Testis (tissue), 2 donors: ENCODE measurements at regions not wholly inside any gene's neighbourhood (a gene's known extent, or its start where the extent isn't known, plus 50 kb on each side); places are given as distances from the start of the nearest gene placed in this dataset.

Experiments
- DNase-seq: peaks from one replicate; pipeline ENCODE4 v3.0.0-alpha.2; 2019
- H3K27ac ChIP-seq, 2 donors: fragments of 200-600 bp; sonication (generic); one replicate each; pipeline ENCODE4 v1.5.1; 2019
- H3K27me3 ChIP-seq: fragments of 200-600 bp; sonication (generic); one replicate; pipeline ENCODE4 v1.5.1; 2019
- H3K36me3 ChIP-seq: fragments of 200-600 bp; sonication (generic); one replicate; pipeline ENCODE4 v1.5.1; 2017; ENCODE audit warnings: low read depth; ENCODE audit errors: missing control alignments
- H3K4me1 ChIP-seq: fragments of 200-600 bp; sonication (generic); one replicate; pipeline ENCODE4 v1.5.1; 2019
- H3K4me3 ChIP-seq, 2 donors: fragments of 200-600 bp; sonication (generic); one replicate each; pipeline ENCODE4 v1.5.1; 2017 to 2019
- H3K9me3 ChIP-seq: fragments of 200-600 bp; sonication (generic); one replicate; pipeline ENCODE4 v1.5.1; 2017
- POLR2A ChIP-seq: fragments of 450-650 bp; IDR thresholded peaks from one replicate; pipeline ENCODE4 v1.6.1; 2017; ENCODE audit warnings: antibody characterized with exemption, mild to moderate bottlenecking, moderate library complexity
- whole genome bisulfite sequencing, 2 donors: methylation state at CpG; one replicate each; pipeline ENCODE4 v1.1.5; 2018; 5-methylcytosine and 5-hydroxymethylcytosine counted together
- intact Hi-C: fragments of 100-400 bp; cut with DNase I; formaldehyde crosslinking; loops from one replicate; pipeline ENCODE4 v1.15.1; 2023; ENCODE audit warnings: low total_unique reads
- TF ChIP-seq, protein P1 (sequence below), 3 experiments: fragments of 450-650 bp in 2 of 3; fragments of 200-600 bp in 1 of 3; sonication (generic) in 1 of 3; IDR thresholded peaks; one replicate each; pipeline ENCODE4 v1.5.1; 2016 to 2019; ENCODE audit warnings: antibody characterized with exemption in 3 of 3, mild to moderate bottlenecking in 2 of 3, moderate library complexity in 1 of 3

DNA sequence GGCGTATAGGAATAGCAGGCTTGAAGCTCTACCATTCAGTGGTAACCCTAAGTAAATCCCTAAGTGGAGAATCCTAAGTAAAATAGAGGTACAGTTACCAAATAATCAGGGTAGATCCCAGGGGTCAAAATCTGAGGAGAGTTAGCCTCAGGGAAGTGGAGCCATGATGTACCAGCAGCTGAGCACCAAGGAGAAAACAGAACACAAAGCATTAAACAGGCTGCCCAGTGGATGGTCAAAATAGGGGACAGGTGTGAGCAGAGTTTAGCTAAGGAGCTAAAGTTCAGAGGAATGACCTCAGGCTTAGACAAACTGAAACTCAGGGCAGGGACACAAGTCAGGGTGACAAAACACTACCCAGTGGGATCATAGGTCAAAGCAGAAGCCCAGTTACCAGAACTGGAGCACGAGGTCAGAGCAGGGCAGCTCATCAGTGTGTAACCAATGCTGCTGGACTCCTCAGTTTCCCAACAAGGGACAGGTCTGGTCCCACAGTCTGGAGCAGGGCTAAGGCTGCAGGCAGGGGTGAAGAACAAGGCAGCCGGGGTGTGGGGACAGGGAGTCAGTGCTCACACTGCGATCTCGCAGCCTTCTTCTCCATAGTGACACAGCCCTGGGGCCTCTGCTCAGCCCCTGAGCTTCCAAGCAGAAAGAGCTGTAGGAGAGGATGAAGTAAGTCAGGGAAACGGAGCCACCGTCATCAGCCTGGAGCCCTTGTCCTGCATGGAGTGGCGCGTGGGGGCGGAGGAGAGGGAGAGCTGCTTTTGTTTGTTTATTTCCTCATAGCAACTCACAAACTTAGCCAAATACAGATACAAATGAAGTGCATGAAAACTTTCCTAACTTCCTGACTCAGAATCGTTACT, 264.0 kb downstream of the MREG start:
- TF ChIP-seq, protein P1, sequence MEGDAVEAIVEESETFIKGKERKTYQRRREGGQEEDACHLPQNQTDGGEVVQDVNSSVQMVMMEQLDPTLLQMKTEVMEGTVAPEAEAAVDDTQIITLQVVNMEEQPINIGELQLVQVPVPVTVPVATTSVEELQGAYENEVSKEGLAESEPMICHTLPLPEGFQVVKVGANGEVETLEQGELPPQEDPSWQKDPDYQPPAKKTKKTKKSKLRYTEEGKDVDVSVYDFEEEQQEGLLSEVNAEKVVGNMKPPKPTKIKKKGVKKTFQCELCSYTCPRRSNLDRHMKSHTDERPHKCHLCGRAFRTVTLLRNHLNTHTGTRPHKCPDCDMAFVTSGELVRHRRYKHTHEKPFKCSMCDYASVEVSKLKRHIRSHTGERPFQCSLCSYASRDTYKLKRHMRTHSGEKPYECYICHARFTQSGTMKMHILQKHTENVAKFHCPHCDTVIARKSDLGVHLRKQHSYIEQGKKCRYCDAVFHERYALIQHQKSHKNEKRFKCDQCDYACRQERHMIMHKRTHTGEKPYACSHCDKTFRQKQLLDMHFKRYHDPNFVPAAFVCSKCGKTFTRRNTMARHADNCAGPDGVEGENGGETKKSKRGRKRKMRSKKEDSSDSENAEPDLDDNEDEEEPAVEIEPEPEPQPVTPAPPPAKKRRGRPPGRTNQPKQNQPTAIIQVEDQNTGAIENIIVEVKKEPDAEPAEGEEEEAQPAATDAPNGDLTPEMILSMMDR (IDR thresholded peaks at IDR 0.05): no peak
- no peak for TF ChIP-seq POLR2A
- 51 to 64% methylated on average over 10 to 11 of the region's 11 CpGs for WGBS, 2 donors
- peak; percentile 55 for DNase-seq
- H3K4me1 ChIP-seq: peaks cover 10% of the 10 kb centered on the region
- H3K27ac ChIP-seq: peak overlapping the region in 1 of 2 donors; percentile 18
- no peaks in the 10 kb centered on the region for H3K27me3 ChIP-seq
- no peaks in the 10 kb centered on the region for H3K36me3 ChIP-seq
- no peaks in the 10 kb centered on the region for H3K9me3 ChIP-seq
- no peak overlapping the region for H3K4me3 ChIP-seq
- intact Hi-C loops: no loop called here

DNA sequence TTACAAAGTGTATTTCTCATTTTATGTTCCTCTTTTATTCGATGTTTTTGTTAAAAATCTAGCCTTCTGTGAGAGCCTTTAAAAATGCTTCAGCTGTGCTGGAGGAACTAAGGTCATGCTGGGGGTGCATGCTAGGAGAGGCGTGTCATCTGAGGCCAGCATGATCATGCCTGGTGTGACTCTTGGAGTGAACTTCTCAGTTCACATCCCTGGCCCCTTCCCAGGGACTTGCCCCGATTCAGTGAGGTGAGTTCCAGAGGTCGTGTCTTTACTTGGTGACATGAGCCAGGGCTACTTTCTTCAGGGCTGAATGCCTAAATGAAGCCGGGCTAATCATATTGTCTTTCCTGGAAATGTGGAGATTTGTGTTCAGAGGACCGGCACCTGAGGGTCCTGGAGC, 264.9 kb downstream of the MREG start:
- TF ChIP-seq, protein P1 (IDR thresholded peaks at IDR 0.05): no peak
- TF ChIP-seq POLR2A: no peak
- no peaks in the 10 kb centered on the region for H3K9me3 ChIP-seq
- peak overlapping the region in 1 of 2 donors; percentile 18 for H3K27ac ChIP-seq
- DNase-seq: no peak
- H3K4me1 ChIP-seq: peaks cover 10% of the 10 kb centered on the region
- no peaks in the 10 kb centered on the region for H3K27me3 ChIP-seq
- 33 to 54% methylated on average over 6 of the region's 6 CpGs for WGBS, 2 donors
- H3K36me3 ChIP-seq: no peaks in the 10 kb centered on the region
- intact Hi-C loops: no loop called here
- no peak overlapping the region for H3K4me3 ChIP-seq

DNA sequence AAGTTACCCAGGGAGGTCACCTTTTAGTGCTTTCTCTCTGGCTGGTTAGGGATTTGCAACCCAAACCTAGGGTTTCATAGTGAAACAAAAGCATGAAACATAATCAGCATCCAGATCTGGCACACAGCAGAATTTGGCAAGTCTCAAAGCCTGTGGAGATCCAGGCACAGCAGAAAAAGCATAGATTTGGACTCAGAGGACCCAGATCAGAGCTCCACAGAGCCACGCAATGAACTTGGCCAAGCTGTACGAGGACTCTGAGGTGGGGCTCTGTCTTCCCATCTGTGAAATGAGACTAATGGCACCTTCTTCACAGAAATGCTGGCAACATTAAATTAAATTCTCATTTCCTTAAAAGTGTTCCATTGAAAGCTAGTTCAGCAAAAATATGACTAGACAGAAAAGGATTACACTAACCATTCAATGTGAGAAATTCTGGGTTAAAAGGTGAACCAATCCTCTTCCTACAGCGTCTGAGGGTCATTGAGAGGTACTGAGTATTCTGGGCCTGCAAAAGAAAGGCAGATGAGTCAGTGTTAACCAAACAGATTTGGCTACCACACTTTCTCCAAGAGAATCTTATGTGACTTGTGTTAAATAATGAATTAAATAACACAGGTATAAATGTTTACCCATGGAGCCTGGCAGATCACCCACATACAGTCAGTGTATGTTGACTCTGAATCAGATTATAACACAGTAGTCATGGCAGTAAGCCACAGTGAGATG, 266.3 kb downstream of the MREG start:
- no peaks in the 10 kb centered on the region for H3K36me3 ChIP-seq
- H3K27me3 ChIP-seq: no peaks in the 10 kb centered on the region
- no peak overlapping the region for H3K27ac ChIP-seq
- WGBS, 2 donors: 90 to 94% methylated on average over 3 of the region's 3 CpGs
- H3K9me3 ChIP-seq: no peaks in the 10 kb centered on the region
- intact Hi-C loops: no loop called here
- DNase-seq: no peak
- peaks cover 10% of the 10 kb centered on the region for H3K4me1 ChIP-seq
- TF ChIP-seq, protein P1 (IDR thresholded peaks at IDR 0.05): no peak
- TF ChIP-seq POLR2A: no peak
- no peak overlapping the region for H3K4me3 ChIP-seq

DNA sequence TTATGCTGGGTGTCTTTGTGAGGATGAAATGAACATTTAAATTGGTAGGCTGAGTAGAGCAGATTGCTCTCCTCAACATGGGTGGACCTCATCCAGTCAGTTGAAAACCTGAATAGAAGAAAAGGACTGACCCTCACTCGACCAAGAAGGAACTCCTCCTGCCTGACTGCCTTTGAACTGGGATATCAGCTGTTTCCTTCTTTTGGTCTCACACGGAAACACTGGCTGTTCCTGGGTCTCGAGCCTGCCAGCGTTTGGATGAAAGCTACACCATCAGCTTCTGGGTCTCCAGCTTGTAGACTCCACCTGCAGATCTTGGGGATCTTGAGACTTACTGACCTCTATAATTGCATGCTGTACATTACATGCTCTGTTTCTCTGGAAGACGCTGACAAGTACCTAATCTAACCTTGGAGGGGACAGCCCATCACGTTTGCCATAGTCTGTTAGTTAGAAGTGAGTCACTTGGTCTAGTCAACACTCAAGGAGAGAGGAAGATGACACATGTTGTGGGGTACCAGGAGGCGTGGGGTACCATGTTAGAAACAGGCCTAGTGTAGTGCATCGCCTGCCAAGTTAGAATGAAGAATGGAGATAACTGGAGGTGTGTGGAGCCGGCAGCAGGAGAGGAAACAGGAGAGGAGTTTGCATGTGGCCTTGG, 267.0 kb downstream of the MREG start:
- TF ChIP-seq, protein P1 (IDR thresholded peaks at IDR 0.05): no peak
- no peak for TF ChIP-seq POLR2A
- 87 to 95% methylated on average over 8 to 9 of the region's 9 CpGs for WGBS, 2 donors
- Histone ChIP-seq H3K27me3 (no peaks in the 10 kb centered on the region), H3K36me3 (no peaks in the 10 kb centered on the region), H3K4me1 (peaks cover 10% of the 10 kb centered on the region), H3K4me3 (no peak overlapping the region), H3K27ac (no peak overlapping the region), H3K9me3 (no peaks in the 10 kb centered on the region)
- intact Hi-C loops: no loop called here
- no peak for DNase-seq
